ENCODE measurements at regions not wholly inside any gene's neighbourhood (a gene's known extent, or its start where the extent isn't known, plus 50 kb on each side); places are given as distances from the start of the nearest gene placed in this dataset.

DNA sequence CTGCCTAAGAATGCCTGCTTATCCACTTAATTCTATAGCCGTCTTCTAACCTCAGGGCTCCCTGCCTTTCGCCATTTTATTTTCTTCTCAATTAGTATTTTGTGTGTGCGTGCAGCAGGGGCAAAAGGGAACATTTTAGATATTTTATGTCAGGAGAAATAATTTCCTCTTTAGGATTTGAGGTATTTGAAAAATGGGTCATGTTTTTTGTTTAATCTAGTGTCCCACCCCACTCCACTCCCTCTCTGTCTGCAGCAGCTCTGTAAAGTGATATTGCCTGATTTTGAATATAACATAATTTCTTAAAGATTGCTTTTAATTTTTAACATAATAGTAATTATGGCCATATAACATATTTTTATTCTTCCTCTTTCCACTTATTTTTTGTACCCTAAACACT lies 593.2 kb upstream of the DPPA4 start:
- TF ChIP-seq BHLHE40 (IDR thresholded peaks at IDR 0.05; ENCODE audit: borderline replicate concordance) (no peak), FOXK2 (IDR thresholded peaks at IDR 0.05) (no peak)

All from HEK293T (cell line).